ENCODE measurements at regions not wholly inside any gene's neighbourhood (a gene's known extent, or its start where the extent isn't known, plus 50 kb on each side); places are given as distances from the start of the nearest gene placed in this dataset.

- TF ChIP-seq SIN3A (IDR thresholded peaks at IDR 0.05; ENCODE audit: borderline replicate concordance, insufficient read depth, low read length): no peak
- TF ChIP-seq FOXP2 (optimal IDR thresholded peaks at IDR 0.05; ENCODE audit: borderline replicate concordance, extremely low read depth, extremely low read length, insufficient read depth): no peak
- no peak for TF ChIP-seq POLR2AphosphoS5 (IDR thresholded peaks at IDR 0.05; ENCODE audit: low read depth, low read length)
Observed at GRCh38 chr13:86562866-86563265, 763.6 kb upstream of the SLITRK6 start.

DNA sequence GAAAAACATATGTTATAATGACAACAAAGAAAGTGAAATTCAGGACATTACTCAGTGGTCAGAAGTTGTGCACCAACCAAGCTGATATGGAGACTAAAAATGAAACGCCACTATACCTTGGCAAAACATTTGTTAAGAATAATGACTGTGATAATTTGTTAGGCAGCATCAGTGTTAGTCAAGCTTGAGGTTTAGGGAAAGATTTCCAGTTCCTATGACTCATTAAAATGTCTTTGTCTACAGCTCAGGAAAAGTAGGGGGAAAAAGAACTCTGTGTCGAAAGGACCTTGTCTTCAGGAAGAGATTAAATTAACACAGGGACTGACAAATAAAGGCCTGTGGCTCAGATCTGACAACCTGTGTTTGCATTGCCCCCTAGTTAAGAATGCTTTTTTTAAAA lies 764.1 kb upstream of the SLITRK6 start:
- TF ChIP-seq POLR2AphosphoS5 (IDR thresholded peaks at IDR 0.05; ENCODE audit: low read depth, low read length) (no peak), SIN3A (IDR thresholded peaks at IDR 0.05; ENCODE audit: borderline replicate concordance, insufficient read depth, low read length) (no peak), REST (IDR thresholded peaks at IDR 0.05; ENCODE audit: insufficient read depth in 1 of 2, low read depth in 2 of 2, low read length in 2 of 2) (no peak), FOXP2 (optimal IDR thresholded peaks at IDR 0.05; ENCODE audit: borderline replicate concordance, extremely low read depth, extremely low read length, insufficient read depth) (no peak), TAF1 (IDR thresholded peaks at IDR 0.05; ENCODE audit: borderline replicate concordance, insufficient read depth, low read length) (no peak)

DNA sequence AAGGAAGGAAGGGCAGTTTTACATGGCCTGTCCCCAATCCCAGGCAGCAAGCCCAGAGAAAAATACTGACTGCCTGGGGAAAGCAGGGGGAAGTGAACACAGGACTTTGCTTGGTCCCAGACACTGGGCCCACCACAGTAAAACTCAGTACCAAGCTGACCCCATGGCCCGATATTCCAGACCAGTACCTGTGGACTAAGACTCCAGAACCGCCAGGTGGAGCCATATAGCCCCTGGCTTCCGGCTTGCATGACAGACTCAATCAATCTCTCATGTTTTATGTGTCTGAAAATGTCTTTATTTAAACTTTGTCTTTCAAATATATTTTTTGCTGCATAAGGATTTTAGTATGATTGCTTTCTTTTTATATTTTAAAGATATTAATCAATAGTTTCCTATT lies 767.9 kb upstream of the SLITRK6 start:
- TF ChIP-seq SIN3A (IDR thresholded peaks at IDR 0.05; ENCODE audit: borderline replicate concordance, insufficient read depth, low read length) (no peak), REST (IDR thresholded peaks at IDR 0.05; ENCODE audit: insufficient read depth in 1 of 2, low read depth in 2 of 2, low read length in 2 of 2) (no peak), FOXP2 (optimal IDR thresholded peaks at IDR 0.05; ENCODE audit: borderline replicate concordance, extremely low read depth, extremely low read length, insufficient read depth) (no peak)

DNA sequence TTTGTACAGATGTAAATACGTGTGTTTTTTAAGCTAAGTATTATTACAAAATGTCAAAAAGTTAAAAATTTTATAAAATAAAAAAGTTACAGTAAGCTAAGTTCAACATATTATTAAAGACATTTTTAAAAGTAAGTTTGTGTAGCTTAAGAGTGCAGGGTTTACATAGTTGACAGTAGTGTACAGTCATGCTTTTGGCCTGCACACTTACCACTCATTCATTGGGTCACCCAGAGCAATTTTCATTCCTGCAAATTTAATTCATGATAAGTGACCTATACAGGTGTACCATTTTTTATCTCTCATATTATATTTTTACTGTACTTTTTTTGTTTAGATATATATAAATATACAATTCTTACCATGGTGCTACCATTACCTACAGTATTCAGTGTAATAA lies 769.9 kb upstream of the SLITRK6 start:
- no peak for TF ChIP-seq TAF1 (IDR thresholded peaks at IDR 0.05; ENCODE audit: borderline replicate concordance, insufficient read depth, low read length)
- no peak for TF ChIP-seq POLR2AphosphoS5 (IDR thresholded peaks at IDR 0.05; ENCODE audit: low read depth, low read length)
- no peak for TF ChIP-seq SIN3A (IDR thresholded peaks at IDR 0.05; ENCODE audit: borderline replicate concordance, insufficient read depth, low read length)
- no peak for TF ChIP-seq FOXP2 (optimal IDR thresholded peaks at IDR 0.05; ENCODE audit: borderline replicate concordance, extremely low read depth, extremely low read length, insufficient read depth)
- no peak for TF ChIP-seq REST (IDR thresholded peaks at IDR 0.05; ENCODE audit: insufficient read depth in 1 of 2, low read depth in 2 of 2, low read length in 2 of 2)

- no peak for TF ChIP-seq TAF1 (IDR thresholded peaks at IDR 0.05; ENCODE audit: borderline replicate concordance, insufficient read depth, low read length)
- TF ChIP-seq FOXP2 (optimal IDR thresholded peaks at IDR 0.05; ENCODE audit: borderline replicate concordance, extremely low read depth, extremely low read length, insufficient read depth): no peak
- no peak for TF ChIP-seq POLR2AphosphoS5 (IDR thresholded peaks at IDR 0.05; ENCODE audit: low read depth, low read length)
- no peak for TF ChIP-seq REST (IDR thresholded peaks at IDR 0.05; ENCODE audit: insufficient read depth in 1 of 2, low read depth in 2 of 2, low read length in 2 of 2)
- no peak for TF ChIP-seq SIN3A (IDR thresholded peaks at IDR 0.05; ENCODE audit: borderline replicate concordance, insufficient read depth, low read length)
Observed at GRCh38 chr13:86569974-86570373, 770.8 kb upstream of the SLITRK6 start.
